HG02642 (cell line): ENCODE measurements at regions not wholly inside any gene's neighbourhood (a gene's known extent, or its start where the extent isn't known, plus 50 kb on each side); places are given as distances from the start of the nearest gene placed in this dataset.

Experiments used
- ATAC-seq: cut with Tn5 transposase; IDR thresholded peaks from one replicate; pipeline ENCODE4 v1.9.1; 2021; ENCODE audit warnings: mild to moderate bottlenecking; ENCODE audit not compliant: unreplicated experiment, poor library complexity

DNA sequence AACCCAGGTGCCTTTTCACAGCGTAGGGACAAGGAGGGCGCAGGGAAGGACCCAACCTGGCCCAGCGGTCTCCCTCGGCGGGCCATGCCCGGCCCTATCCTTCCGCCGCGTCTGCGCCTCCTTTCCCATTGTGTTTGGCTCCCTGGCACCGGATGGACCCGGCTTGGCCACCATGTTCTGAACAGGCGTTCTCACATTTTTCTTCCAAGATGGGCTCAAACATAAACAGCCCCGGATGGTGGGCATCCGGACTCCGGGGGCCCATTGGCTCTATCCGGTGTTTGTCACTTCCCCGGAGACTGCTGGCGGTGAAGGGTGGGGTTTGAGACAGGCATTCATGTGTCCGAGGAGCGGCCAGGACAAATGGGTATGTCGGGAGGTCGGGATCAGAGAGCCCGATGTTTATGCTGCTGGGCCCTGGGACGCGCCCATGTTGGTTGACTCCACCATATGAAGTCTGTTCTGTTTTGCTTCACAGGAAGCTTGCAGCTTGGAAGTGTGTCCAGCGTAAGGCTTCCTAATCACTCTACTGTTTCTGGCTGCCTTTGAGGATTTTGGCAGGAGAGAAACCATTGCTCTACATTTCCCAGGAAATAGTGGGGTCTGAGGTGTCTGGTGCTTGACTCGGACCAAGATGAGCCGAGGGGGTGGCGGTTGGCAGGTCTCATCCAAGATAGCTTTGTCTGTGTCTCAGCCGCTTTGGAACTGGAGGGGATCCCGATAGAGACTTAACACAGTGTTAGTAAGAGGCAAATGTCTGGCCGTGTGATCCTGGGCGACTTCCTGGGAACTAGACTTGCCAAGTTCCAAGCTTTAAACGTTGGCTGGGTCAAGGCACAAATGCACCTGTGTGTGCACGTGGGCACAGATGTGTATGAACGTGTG, 188.3 kb downstream of the IRF8 start:
- ATAC-seq, result no peak

DNA sequence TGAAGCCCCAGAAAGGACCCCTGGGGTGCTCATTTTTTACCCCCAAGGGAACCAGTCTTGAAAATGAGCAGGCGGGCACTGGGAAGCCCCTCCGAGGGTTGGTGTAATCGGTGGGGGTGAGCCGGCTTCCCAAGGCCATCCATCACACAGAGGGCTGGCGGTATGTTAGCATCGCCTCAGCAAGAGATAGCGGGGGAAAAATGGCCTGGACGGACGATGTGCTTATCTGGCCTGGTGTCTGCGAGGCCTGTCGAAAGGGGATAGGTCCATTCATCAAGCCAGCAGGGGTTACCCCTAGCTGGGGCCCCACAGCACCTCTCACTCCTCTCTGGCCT, 188.9 kb downstream of the IRF8 start:
- no peak for ATAC-seq

DNA sequence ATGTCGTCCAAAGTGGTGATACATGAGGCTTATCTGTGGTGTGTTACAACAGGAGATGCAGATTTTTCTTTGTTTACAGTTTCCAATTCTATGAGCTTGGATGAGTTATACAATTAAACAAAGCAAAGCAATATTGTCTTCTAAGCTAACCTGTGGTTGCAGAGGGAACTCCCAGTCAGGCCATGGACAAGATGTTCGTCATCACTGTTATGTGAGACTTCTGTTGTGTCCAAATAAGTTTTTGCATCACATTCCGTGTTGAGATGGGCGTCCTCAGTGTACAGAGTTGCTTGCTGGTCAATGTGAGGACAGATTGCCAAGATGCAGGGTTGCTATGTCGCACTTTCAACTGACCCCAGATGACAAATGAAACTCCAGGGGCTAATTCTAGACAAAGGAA, 189.3 kb downstream of the IRF8 start:
- ATAC-seq, result no peak

DNA sequence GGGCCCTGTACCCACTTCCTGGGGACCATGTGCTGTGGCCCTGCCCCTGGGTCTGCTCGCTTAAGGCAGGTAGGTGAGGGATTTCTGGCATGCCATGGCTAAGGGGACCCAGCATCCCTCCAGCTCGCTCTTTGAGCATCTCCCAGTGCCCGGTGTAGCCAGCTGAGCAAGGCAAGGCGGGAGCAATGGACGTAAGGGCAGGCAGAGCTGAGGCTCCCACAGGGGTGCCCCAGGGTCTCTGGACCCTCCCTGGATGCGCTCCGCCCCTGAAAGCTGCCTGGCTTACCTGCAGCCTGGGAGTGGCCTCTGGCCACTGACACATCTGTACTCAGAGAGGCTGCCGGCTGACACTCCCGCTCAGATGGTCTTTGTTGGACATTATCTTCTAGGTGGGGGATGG, 189.9 kb downstream of the IRF8 start:
- ATAC-seq, result no peak

DNA sequence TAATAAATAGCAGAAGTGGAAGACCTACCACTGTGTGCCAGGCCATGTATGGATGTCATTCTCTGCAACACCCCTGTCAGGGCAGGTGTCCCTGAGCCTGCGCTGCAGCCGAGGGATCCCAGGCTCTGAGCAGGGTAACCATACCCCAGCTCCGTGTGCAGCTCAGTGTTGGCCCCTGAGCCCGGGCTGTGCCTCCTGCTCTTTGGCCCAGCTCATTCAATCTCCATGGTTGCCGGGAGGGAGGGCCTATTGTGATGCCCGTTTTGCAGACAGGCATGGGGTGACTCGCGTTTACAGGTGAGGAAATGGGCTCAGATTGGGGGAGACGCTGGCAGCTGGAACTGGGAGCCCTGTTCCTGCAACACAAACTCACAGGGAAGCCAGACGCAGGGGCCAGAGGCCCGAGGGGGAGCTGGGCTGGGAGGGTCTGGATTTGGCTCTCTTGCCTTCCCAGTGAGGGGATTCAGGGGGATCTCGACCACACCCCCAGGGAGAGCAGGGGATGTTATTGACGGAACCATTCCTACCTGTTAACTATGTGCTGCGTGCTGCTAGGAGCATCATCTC, 190.5 kb downstream of the IRF8 start:
- ATAC-seq, result no peak

DNA sequence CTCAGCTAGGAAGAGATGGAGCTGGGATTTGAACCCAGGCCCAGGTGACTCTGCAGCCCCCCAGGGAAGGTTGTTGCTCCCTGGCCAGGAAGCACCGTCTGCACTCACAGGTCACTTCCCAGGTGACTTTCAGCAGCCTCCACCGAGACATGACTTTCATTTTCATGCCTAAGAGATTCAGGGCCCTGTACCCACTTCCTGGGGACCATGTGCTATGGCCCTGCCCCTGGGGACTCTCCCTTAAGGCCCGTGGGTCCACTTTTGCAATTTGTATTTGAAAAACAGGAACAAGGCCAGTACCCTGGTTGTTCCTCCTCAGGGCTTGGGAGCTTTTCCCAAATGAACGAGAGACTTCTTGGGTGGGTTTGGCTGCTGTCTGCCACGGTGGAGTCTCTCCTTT, 191.0 kb downstream of the IRF8 start:
- no peak for ATAC-seq

DNA sequence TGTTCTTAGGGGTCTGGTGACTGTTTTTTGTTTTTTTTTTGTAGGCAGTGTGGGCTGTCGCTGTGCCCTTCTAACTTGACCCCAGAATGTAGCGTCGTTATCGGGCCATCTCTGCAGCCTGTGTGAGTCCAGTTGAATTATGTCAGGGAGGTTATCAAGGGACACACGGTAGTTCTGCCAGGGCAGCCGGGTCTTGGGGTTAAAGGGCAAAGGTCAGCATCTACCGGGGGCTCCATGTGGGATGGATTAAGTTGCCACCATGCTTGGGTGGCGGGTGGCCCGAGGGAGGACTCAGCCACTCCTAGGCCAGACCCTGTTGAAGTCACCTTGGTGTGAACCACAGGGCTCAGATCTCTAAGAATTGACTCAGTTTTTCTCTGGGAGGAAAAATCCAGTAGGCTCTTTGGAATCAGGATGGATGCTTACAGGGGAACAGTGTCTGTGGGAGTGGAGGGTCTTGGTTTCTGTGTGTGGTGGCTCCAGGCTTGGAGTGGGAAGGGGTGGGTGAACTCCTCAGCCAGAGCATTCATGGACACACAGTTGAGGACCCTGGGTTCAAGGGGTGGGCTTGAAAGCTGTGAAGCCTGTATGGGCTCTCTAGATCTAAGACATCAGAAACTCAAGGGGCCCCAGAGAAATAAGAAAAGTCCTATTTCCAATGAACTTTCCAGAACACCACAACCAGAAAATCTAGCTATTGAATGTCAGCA, 191.7 kb downstream of the IRF8 start:
- ATAC-seq, result no peak

DNA sequence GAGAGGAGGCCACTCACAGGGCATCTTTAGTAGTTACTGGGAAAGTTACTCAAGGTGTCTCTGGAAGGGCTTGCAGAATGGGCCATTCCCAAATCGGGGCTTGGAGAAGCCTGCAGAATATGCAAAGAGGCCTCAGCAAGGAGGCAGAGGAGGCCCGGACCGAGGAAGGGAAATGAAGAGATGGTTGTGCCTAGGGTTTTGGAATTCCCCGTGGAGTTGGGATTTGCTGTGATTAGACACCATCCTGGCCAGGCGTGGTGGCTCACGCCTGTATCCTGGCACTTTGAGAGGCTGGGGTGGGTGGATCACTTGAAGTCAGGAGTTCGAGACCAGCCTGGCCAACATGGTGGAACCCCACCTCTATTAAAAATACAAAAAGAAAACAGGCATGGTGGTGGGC, 193.0 kb downstream of the IRF8 start:
- ATAC-seq, result no peak

DNA sequence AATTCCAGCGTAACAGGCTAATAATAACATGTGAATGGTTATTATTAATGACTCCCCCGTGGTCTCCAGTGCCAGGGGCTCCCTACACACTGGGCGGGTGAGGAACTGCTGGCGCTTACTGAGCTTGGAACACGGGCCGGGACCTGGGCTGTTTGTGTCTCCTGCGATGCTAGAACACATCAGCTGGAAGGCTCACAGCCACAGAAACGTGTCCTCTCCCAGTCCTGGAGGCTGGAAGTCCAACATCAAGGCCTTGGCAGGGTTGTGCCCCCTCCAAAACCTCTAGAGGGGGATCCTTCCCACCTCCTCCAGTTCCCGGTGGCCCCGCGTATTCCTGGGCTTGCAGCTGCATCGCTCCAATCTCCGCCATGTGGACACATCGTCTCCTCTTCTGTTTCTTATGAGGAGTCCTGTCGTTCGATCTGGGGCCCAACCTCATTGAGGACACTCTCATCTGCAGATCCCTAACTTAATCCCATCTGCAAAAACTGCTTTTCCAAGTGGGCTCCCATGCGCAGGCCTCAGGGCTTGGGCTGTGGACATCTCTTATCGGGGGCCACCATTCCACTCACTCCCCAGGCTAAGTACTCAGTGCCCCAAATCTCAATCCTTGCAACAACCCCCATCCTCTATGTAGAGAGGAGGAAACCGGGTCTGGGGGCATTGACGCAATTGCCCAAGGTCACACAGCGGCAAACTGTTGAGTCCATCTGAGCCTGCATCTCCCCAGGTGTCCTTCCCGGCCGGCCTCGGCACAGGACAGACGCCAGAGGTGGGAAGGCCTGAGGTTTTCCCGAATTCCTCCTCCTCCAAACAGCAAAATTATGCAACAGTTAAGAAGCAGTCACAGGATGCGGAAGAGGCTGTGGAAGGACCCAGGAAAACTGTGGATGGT, 193.9 kb downstream of the IRF8 start:
- ATAC-seq, result no peak

DNA sequence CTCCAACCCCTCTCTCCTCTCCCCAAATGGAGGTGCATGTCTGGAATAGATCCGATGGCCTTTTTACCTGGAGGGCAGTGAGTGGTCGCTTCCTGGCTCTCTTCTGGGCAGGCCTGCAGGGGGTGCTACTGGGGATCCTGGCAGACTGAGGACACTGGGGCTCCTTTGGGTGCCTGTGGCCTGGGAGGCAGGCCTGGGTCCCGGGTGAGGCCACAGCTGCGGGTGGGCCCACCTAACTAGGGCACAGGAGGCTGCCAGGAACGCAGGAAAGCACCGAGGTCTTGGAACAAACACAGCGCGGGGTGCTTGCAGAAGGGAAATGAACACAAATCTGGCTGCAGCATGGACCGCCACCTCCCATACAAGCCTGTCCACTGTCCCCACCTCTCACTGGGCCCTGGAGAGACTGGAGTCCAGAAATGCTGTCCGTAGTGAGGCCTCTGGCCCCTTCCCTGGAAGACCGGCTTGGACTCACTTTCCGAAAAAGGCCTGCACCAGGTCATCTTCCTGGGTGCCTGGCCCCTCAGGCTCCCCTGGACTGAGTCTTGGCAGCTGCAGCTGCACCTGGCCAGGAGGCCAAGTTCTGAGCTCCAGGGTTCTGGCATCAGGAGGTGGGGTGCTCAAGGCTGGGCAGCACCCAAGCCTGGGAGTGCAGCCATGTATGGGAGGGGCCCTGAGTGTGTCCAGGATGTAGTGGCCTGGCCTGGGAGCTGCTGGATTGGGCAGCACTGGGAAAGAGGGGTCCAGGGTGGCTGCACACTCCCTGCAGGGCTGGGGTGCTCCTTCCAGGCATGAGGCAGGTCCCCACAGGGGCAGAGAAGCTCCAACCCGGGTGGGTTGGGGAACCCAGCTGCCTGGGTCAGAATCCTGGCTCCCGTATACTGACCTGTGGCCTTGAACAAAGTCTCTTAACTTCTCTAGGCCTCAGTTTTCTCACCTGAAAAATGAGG, 195.1 kb downstream of the IRF8 start:
- ATAC-seq, result no peak

DNA sequence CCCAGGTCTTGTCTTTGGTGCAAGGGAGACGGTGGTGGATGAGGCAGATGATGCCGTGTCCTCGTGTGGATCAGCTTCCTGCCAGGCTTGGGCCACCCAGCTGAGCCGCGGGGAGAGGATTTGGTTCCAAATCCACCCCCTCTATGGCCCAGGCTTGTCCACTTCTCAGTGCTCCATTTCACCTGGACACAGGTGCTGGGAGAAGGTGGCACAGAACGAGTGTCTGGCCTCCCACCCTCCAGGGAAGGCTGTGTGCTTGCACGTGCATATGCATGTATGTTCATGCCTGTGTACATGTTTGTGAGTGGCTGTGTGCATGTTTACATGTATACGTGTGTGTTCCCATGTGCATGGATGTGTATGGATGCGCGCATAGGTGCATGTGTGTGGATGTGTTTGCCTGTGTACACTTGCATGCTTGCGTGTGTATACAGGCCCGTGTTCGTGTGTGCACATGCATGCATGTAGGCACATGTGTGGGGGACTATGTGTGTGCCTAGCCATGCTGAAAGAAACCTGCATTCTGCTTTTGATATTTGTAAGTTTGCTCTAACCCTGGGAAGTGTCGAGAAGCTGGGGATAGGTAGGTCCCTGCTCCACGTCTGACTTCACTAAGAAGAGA, 196.3 kb downstream of the IRF8 start:
- no peak for ATAC-seq

DNA sequence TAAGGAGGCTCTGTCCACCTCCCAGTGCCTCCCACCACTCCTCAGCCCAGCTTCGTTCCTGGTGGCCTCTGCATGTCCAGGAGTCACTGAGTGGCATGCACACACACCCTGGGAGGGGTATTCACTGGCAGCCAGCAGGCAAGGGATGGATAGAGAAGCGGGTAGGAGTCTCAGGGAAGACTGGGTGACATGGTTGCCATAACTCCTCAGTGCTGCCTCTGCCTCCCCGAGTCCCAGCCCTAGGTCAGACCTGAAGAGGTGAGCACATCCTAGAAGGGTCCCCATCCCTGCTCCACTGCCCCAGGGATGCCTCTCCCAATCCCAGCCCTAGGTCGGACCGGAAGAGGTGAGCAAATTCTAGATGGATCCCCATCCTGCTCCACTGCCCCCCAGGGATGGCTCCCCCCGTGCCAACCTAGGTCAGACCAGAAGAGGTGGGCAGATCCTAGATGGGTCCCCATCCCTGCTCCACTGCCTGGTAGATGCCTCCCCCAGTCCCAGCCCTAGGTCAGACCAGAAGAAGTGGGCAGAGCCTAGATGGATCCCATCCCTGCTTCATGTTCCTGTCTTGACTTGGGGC, 197.0 kb downstream of the IRF8 start:
- no peak for ATAC-seq

DNA sequence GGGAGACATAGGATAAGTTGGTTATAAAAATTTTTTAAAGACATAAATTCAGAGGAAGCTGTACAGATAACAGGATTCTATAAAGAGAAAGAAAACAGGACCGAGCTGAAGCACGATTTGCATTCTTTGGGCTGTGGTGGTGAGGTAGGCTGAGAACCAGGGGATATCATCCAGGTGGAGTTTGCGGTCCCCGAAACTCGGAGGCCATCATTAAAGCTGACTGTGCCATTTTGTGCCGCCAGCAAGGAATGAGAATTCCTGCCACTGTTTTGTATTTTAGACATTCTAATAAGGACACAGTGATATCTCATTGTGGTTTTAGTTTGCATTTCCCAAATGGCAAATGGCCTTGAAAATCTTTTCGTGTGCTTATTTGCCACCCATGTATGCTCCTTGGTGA, 197.9 kb downstream of the IRF8 start:
- ATAC-seq, result no peak

DNA sequence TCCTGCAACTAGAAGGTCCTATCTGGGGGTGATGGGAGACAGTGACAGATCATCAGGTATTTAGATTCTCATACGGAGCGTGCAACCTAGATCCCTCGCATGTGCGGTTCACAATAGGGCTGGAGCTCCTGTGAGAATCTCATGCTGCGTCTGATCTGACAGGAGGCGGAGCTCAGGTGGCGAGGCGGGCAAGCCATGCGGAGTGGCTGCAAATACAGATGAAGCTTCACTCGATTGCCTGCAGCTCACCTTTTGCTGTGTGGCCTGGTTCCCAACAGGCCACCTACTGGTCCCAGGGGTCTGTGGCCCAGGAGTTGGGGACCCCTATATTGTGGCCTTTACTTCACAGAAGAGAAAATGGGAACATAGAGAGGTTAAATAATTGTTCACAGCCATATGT, 200.4 kb downstream of the IRF8 start:
- no peak for ATAC-seq

DNA sequence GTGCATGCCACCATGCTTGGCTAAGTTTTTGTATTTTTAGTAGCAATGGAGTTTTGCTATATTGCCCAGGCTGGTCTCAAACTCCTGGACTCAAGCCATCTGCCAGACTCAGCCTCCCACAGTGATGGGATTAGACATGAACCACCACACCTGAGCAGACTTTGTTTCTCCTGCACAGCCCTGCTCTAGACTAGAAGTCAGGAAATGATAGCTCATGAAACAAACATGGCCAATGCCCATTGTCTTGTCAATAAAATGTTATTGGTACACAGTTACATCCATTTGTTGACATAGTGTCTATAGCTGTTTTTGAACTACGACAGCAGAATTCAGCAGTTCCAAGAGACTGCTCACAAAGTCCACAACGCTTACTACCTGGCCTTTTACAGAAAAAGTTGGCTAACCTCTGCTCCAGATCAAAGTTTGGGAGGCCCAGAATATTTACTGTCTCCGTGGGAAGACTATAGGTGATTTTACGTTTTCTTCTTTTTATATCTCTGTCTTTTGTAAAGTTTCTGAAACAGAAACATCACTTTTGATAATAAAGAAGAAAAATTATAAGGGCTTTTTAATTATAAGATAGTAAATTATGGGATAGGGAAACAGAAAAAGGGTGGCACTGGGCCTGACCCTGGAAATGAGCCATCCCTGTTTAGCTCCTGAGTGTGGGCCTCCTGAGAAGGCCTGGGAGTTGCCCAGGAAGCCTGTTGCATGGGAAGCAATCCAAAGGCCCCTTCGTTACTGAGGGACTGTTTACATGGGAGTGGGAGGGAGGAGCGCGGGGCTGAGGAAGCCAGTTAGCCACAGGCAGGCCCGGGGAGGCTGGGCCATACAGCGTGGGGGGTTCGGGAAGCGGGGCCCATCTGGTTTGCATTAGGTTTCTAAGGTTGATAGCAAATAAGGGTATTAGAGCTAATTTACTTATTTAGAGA, 201.5 kb downstream of the IRF8 start:
- no peak for ATAC-seq

DNA sequence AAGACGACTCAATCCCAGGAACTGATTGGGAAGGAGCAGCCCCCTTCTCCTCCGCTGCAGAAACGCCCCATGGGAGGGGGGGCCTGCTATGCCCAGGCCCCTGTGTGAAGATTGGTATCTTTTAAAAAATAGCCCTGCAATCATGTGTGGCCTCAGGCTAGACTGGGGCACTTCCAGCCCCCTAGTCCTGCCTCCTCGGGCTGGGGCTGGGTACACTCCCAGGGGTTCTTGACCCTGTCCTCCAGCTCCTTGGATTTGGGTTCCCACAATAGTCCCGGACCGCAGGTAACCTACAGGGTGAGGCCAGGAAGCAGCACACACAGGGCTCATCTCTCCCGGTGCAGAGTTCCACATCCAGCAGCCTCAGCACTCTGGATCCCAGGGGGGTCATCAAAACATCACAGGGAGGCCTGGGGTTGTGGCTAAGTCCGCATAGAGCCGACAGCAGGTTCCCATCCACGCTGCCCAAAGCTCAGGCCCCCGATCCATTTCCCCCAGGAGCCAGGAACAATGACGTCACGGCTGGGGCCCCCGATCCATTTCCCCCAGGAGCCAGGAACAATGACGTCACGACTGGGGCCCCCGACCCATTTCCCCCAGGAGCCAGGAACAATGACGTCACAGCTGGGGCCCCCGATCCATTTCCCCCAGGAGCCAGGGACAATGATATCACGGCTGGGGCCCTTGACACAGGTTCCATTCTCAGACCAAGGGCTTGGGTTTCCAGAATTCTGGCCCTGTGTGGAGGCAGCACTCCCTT, 202.4 kb downstream of the IRF8 start:
- no peak for ATAC-seq

DNA sequence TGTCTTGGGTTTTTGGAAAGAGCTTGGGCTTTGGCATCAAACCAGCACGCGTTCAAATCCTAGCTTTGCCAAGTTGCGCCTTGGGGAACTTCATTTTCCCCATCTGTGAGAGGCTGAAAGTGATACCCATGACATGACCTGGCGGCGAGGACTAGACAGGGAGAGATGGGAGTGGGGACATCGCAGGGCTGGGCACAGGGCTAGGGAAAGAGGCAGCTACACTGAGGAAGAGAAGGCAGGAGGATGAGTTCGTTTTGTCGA, 202.9 kb downstream of the IRF8 start:
- ATAC-seq, result no peak
